ENCODE measurements at regions not wholly inside any gene's neighbourhood (a gene's known extent, or its start where the extent isn't known, plus 50 kb on each side); places are given as distances from the start of the nearest gene placed in this dataset.

GRCh38 chr9:134540276-134541096 is 101.1 kb upstream of the COL5A1 start:
- TF ChIP-seq CTCF (IDR thresholded peaks at IDR 0.05) = no peak
- TF ChIP-seq POLR2A (IDR thresholded peaks at IDR 0.05) = no peak

Data from thyroid gland (tissue), 4 donors.